ENCODE measurements at regions not wholly inside any gene's neighbourhood (a gene's known extent, or its start where the extent isn't known, plus 50 kb on each side); places are given as distances from the start of the nearest gene placed in this dataset.
A peak's percentile ranks its signal among the peaks of the same experiment; 100 is the strongest.

- H3K4me3 ChIP-seq: no peak overlapping the region
- intact Hi-C loops (cut with DNase I): no loop called here
- H3K4me1 ChIP-seq: no peaks in the 10 kb centered on the region
- no peak overlapping the region for H3K27ac ChIP-seq
- H3K36me3 ChIP-seq: no peaks in the 10 kb centered on the region
- no peak for DNase-seq (ENCODE audit: extremely low spot score in 2 of 2)
- H3K27me3 ChIP-seq: no peaks in the 10 kb centered on the region
- TF ChIP-seq POLR2A (IDR thresholded peaks at IDR 0.05) (no peak), CTCF (IDR thresholded peaks at IDR 0.05) (no peak), POLR2AphosphoS5 (IDR thresholded peaks at IDR 0.05; ENCODE audit: insufficient read depth in 1 of 2, low read depth in 1 of 2) (no peak)
- no peaks in the 10 kb centered on the region for H3K9me3 ChIP-seq
Measured at GRCh38 chr7:32357535-32358277, 132.5 kb downstream of the LSM5 start.

DNA sequence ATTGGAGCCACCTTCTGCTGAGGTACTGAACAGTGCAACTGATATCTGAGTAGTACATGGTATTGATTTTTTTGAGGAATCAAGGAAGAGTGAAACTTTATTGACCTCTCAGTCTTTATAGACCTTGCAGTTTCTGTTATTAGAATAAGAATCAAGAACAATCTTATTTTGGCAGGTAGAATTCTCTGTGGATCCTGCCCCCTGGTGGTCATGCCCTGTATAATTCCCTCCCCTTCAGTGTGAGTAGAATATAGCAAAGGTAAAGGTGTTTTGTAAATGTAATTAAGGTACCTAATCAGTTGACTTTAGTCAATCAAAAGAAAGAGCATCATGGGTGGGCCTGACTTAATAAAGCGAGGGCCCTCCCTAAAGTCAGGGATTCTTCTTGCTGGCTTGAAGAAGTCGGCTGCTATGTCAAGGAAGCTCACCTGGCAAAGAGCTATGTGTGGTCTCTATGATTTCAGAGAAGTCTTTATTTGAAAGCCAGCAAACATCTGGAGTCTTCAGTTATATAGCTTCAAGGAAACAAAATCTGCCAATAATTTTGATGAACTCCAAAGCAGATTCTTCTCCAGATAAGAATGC is 142.8 kb downstream of the LSM5 start:
- no peaks in the 10 kb centered on the region for H3K27me3 ChIP-seq
- peak in 2 of 3 experiments; percentile 24 to 44 for TF ChIP-seq CTCF (IDR thresholded peaks at IDR 0.05)
- TF ChIP-seq POLR2A (IDR thresholded peaks at IDR 0.05): no peak
- no peak for TF ChIP-seq POLR2AphosphoS5 (IDR thresholded peaks at IDR 0.05; ENCODE audit: insufficient read depth in 1 of 2, low read depth in 1 of 2)
- no peak overlapping the region for H3K4me3 ChIP-seq
- intact Hi-C loops (cut with DNase I): loop anchor here (10.0 kb wide), 2 partner anchors 143 to 603 kb away; no protein-coding TSS in a partner anchor
- H3K27ac ChIP-seq: no peak overlapping the region
- H3K4me1 ChIP-seq: no peaks in the 10 kb centered on the region
- no peaks in the 10 kb centered on the region for H3K9me3 ChIP-seq
- no peaks in the 10 kb centered on the region for H3K36me3 ChIP-seq
- no peak for DNase-seq (ENCODE audit: extremely low spot score in 2 of 2)

- Histone ChIP-seq H3K9me3 (no peaks in the 10 kb centered on the region), H3K4me1 (no peaks in the 10 kb centered on the region), H3K27ac (no peak overlapping the region), H3K4me3 (no peak overlapping the region), H3K36me3 (no peaks in the 10 kb centered on the region), H3K27me3 (no peaks in the 10 kb centered on the region)
- no peak for DNase-seq (ENCODE audit: extremely low spot score in 2 of 2)
- TF ChIP-seq CTCF (IDR thresholded peaks at IDR 0.05): no peak
- no peak for TF ChIP-seq POLR2AphosphoS5 (IDR thresholded peaks at IDR 0.05; ENCODE audit: insufficient read depth in 1 of 2, low read depth in 1 of 2)
- intact Hi-C loops (cut with DNase I): loop anchor here (10.0 kb wide), 2 partner anchors 141 to 601 kb away; no protein-coding TSS in a partner anchor
Measured at GRCh38 chr7:32346253-32346652, 143.9 kb downstream of the LSM5 start.

- no peak overlapping the region for H3K27ac ChIP-seq
- no peaks in the 10 kb centered on the region for H3K36me3 ChIP-seq
- intact Hi-C loops (cut with DNase I): no loop called here
- no peak for TF ChIP-seq POLR2A (IDR thresholded peaks at IDR 0.05)
- peak in 1 of 2 donors; percentile 41 for TF ChIP-seq POLR2AphosphoS5 (IDR thresholded peaks at IDR 0.05; ENCODE audit: insufficient read depth in 1 of 2, low read depth in 1 of 2)
- H3K9me3 ChIP-seq: no peaks in the 10 kb centered on the region
- H3K4me1 ChIP-seq: no peaks in the 10 kb centered on the region
- no peak for DNase-seq (ENCODE audit: extremely low spot score in 2 of 2)
- no peak overlapping the region for H3K4me3 ChIP-seq
- no peaks in the 10 kb centered on the region for H3K27me3 ChIP-seq
Measured at GRCh38 chr7:32336726-32337125, 153.5 kb downstream of the LSM5 start.

DNA sequence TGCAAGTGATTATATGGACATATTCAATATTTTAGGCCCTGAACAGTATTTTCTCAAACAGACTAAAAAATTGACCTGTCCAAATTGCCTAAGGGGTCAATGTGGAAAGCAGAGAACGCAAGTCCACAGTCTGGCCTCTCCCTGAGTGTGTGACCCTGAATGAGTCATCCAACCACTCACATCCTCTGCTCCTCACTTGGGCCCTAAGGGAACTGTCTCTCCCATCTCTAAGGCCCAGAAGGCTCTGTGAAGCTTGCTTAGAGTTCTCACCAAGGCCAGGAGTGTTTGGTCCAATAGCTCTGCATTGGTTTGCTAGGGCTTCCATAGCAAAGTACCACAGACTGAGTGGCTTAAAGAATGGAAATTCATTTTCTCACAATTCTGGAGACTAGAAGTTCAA is 155.1 kb downstream of the LSM5 start:
- Histone ChIP-seq H3K9me3 (no peaks in the 10 kb centered on the region), H3K27me3 (no peaks in the 10 kb centered on the region), H3K36me3 (no peaks in the 10 kb centered on the region), H3K27ac (no peak overlapping the region), H3K4me3 (no peak overlapping the region), H3K4me1 (no peaks in the 10 kb centered on the region)
- TF ChIP-seq POLR2A (IDR thresholded peaks at IDR 0.05): no peak
- TF ChIP-seq POLR2AphosphoS5 (IDR thresholded peaks at IDR 0.05; ENCODE audit: insufficient read depth in 1 of 2, low read depth in 1 of 2): no peak
- no peak for TF ChIP-seq CTCF (IDR thresholded peaks at IDR 0.05)
- DNase-seq (ENCODE audit: extremely low spot score in 2 of 2): no peak
- intact Hi-C loops (cut with DNase I): no loop called here

Data from vagina (tissue), 2 donors.